HEK293 (cell line): ENCODE measurements at regions not wholly inside any gene's neighbourhood (a gene's known extent, or its start where the extent isn't known, plus 50 kb on each side); places are given as distances from the start of the nearest gene placed in this dataset.

Experiments
- CTCF ChIA-PET: fragments of 350-600 bp; formaldehyde crosslinking; extraction: SDS; loops from one replicate; lab custom pipeline; 2021; ENCODE audit warnings: antibody characterized with exemption; lab: Yijun Ruan, JAX
- POLR2A ChIA-PET: fragments of 300-600 bp; formaldehyde crosslinking; extraction: SDS; loops from one replicate; lab custom pipeline; 2020; ENCODE audit warnings: antibody characterized with exemption, inconsistent platforms; lab: Yijun Ruan, JAX
- H3K27ac ChIP-seq: fragments of 200-500 bp; sonication (Bioruptor generic); 2 replicates; pipeline ENCODE4 v1.5.1; 2014; ENCODE audit warnings: low read depth, low read length, control low read depth, inconsistent platforms; ENCODE audit errors: extremely low read depth
- H3K36me3 ChIP-seq, 2 experiments: fragments of 200-500 bp in 1 of 2; sonication (Bioruptor generic) in 1 of 2; 1 replicate in 1 of 2; 2 replicates in 1 of 2; pipeline ENCODE4 v1.5.1; 2014 to 2017; ENCODE audit warnings: inconsistent platforms in 2 of 2, low read length in 2 of 2; ENCODE audit not compliant: control insufficient read depth in 2 of 2, insufficient read depth in 1 of 2
- H3K4me1 ChIP-seq: fragments of 200-500 bp; sonication (Bioruptor generic); 2 replicates; pipeline ENCODE4 v1.5.1; 2014; ENCODE audit warnings: mild to moderate bottlenecking, low read length, inconsistent platforms; ENCODE audit not compliant: control insufficient read depth, insufficient read depth
- H3K4me3 ChIP-seq: 2 replicates; pipeline ENCODE4 v1.5.1; 2011; ENCODE audit warnings: low read depth, mild to moderate bottlenecking, control low read depth, low read length, moderate library complexity
- H3K9me3 ChIP-seq: fragments of 200-500 bp; sonication (Bioruptor generic); 2 replicates; pipeline ENCODE4 v1.5.1; 2014; ENCODE audit warnings: low read depth, low read length, inconsistent platforms; ENCODE audit not compliant: control insufficient read depth, insufficient read depth
- GFI1B ChIP-seq: fragments of 450-650 bp; formaldehyde crosslinking; IDR thresholded peaks from 2 replicates; pipeline ENCODE4 v1.5.1; 2016; ENCODE audit warnings: missing biosample characterization, missing genetic modification characterization
- KLF16 ChIP-seq: fragments of 450-650 bp; formaldehyde crosslinking; IDR thresholded peaks from 2 replicates; pipeline ENCODE4 v1.5.1; 2017; ENCODE audit warnings: missing biosample characterization, missing genetic modification characterization
- PBX3 ChIP-seq: sonication (generic); formaldehyde crosslinking; IDR thresholded peaks from 2 replicates; pipeline ENCODE4 v1.8.1; 2022; ENCODE audit warnings: mild to moderate bottlenecking, moderate library complexity, missing genetic modification reagents
- REPIN1 ChIP-seq: fragments of 450-650 bp; formaldehyde crosslinking; IDR thresholded peaks from 2 replicates; pipeline ENCODE4 v1.5.1; 2017; ENCODE audit warnings: missing biosample characterization, missing genetic modification characterization, low read depth
- SCRT1 ChIP-seq: fragments of 450-650 bp; formaldehyde crosslinking; IDR thresholded peaks from 2 replicates; pipeline ENCODE4 v1.5.1; 2016; ENCODE audit warnings: missing biosample characterization, missing genetic modification characterization, borderline replicate concordance
- SCRT2 ChIP-seq: fragments of 450-650 bp; formaldehyde crosslinking; IDR thresholded peaks from 2 replicates; pipeline ENCODE4 v1.5.1; 2016; ENCODE audit warnings: missing biosample characterization, missing genetic modification characterization
- SP3 ChIP-seq: fragments of 450-650 bp; formaldehyde crosslinking; IDR thresholded peaks from 2 replicates; pipeline ENCODE4 v1.5.1; 2016; ENCODE audit warnings: missing biosample characterization, missing genetic modification characterization
- TRIM28 ChIP-seq: IDR thresholded peaks from 2 replicates; pipeline ENCODE4 v1.6.1; 2011; ENCODE audit warnings: low read length, control low read depth, borderline replicate concordance
- ZBTB10 ChIP-seq: fragments of 450-650 bp; formaldehyde crosslinking; IDR thresholded peaks from 2 replicates; pipeline ENCODE4 v1.5.1; 2016; ENCODE audit warnings: missing biosample characterization, missing genetic modification characterization
- ZBTB26 ChIP-seq: fragments of 450-650 bp; formaldehyde crosslinking; optimal IDR thresholded peaks from 2 replicates; pipeline ENCODE3; 2016; ENCODE audit warnings: missing biosample characterization, mild to moderate bottlenecking, missing genetic modification characterization
- ZBTB6 ChIP-seq: fragments of 450-650 bp; formaldehyde crosslinking; IDR thresholded peaks from 2 replicates; pipeline ENCODE4 v1.5.1; 2017; ENCODE audit warnings: missing biosample characterization, missing genetic modification characterization
- ZNF112 ChIP-seq: fragments of 450-650 bp; formaldehyde crosslinking; IDR thresholded peaks from 2 replicates; pipeline ENCODE4 v1.5.0; 2017; ENCODE audit warnings: missing biosample characterization, missing genetic modification characterization
- ZNF18 ChIP-seq: fragments of 450-650 bp; formaldehyde crosslinking; IDR thresholded peaks from 2 replicates; pipeline ENCODE4 v1.5.1; 2016; ENCODE audit warnings: missing biosample characterization, missing genetic modification characterization
- ZNF362 ChIP-seq: fragments of 450-650 bp; formaldehyde crosslinking; IDR thresholded peaks from 2 replicates; pipeline ENCODE4 v1.5.1; 2016; ENCODE audit warnings: missing biosample characterization, missing genetic modification characterization
- ZNF416 ChIP-seq: fragments of 450-650 bp; formaldehyde crosslinking; IDR thresholded peaks from 2 replicates; pipeline ENCODE4 v1.5.1; 2016; ENCODE audit warnings: missing biosample characterization, missing genetic modification characterization
- ZNF529 ChIP-seq: fragments of 450-650 bp; formaldehyde crosslinking; IDR thresholded peaks from 2 replicates; pipeline ENCODE4 v1.5.1; 2017; ENCODE audit warnings: missing genetic modification characterization, missing biosample characterization; ENCODE audit not compliant: insufficient replicate concordance
- ZNF560 ChIP-seq: fragments of 450-650 bp; formaldehyde crosslinking; IDR thresholded peaks from 2 replicates; pipeline ENCODE4 v1.5.1; 2017; ENCODE audit warnings: missing biosample characterization, missing genetic modification characterization, borderline replicate concordance
- ZNF664 ChIP-seq: fragments of 450-650 bp; formaldehyde crosslinking; IDR thresholded peaks from 2 replicates; pipeline ENCODE4 v1.5.1; 2016; ENCODE audit warnings: missing biosample characterization, missing genetic modification characterization
- ZNF704 ChIP-seq: fragments of 450-650 bp; formaldehyde crosslinking; IDR thresholded peaks from 2 replicates; pipeline ENCODE4 v1.5.1; 2016; ENCODE audit warnings: missing biosample characterization, missing genetic modification characterization
- ZNF785 ChIP-seq: fragments of 450-650 bp; formaldehyde crosslinking; IDR thresholded peaks from 2 replicates; pipeline ENCODE4 v1.5.1; 2016; ENCODE audit warnings: missing biosample characterization, missing genetic modification characterization
- ZSCAN4 ChIP-seq: fragments of 450-650 bp; formaldehyde crosslinking; IDR thresholded peaks from 2 replicates; pipeline ENCODE4 v1.5.1; 2017; ENCODE audit warnings: missing biosample characterization, missing genetic modification characterization
- ZSCAN5A ChIP-seq: fragments of 450-650 bp; formaldehyde crosslinking; IDR thresholded peaks from 2 replicates; pipeline ENCODE4 v1.5.1; 2016; ENCODE audit warnings: missing biosample characterization, missing genetic modification characterization

GRCh38 chr4:38357546-38357945, 306.5 kb upstream of the KLF3 start (continued):
- no peak for TF ChIP-seq ZBTB10
- TF ChIP-seq ZNF560 (tag by site-specific recombination), result no peak

GRCh38 chr4:38359113-38359512, 304.9 kb upstream of the KLF3 start:
- Histone ChIP-seq H3K4me1 (no peaks in the 10 kb centered on the region), H3K4me3 (no peak overlapping the region), H3K27ac (no peak overlapping the region), H3K9me3 (no peaks in the 10 kb centered on the region), H3K36me3 (no peaks in the 10 kb centered on the region)
- TF ChIP-seq ZNF529 (tag by site-specific recombination) (no peak), SCRT1 (tag by site-specific recombination) (no peak), SP3 (no peak), KLF16 (tag by site-specific recombination) (no peak), ZNF704 (tag by site-specific recombination) (no peak), ZNF416 (no peak), PBX3 (no peak), ZNF362 (tag by site-specific recombination) (no peak), ZBTB6 (tag by site-specific recombination) (no peak), ZNF785 (no peak), SCRT2 (tag by site-specific recombination) (no peak)
- POLR2A ChIA-PET, result no interaction called here
- CTCF ChIA-PET, result no interaction called here

- no peak overlapping the region for H3K27ac ChIP-seq
- ChIA-PET CTCF (no interaction called here), POLR2A (no interaction called here)
- no peaks in the 10 kb centered on the region for H3K9me3 ChIP-seq
- no peaks in the 10 kb centered on the region for H3K36me3 ChIP-seq
- no peak overlapping the region for H3K4me3 ChIP-seq
- no peaks in the 10 kb centered on the region; the same call in 1 of the 2 replicates for H3K4me1 ChIP-seq
- TF ChIP-seq TRIM28, result no peak
- no peak for TF ChIP-seq ZBTB26 (tag by site-specific recombination)
- no peak for TF ChIP-seq ZNF112 (tag by site-specific recombination)
- TF ChIP-seq ZNF664, result no peak
- TF ChIP-seq ZNF18 (tag by site-specific recombination), result no peak
- no peak for TF ChIP-seq ZSCAN4 (tag by site-specific recombination)
- TF ChIP-seq REPIN1, result no peak
- TF ChIP-seq GFI1B (tag by site-specific recombination), result no peak
- no peak for TF ChIP-seq ZSCAN5A (tag by site-specific recombination)
Observed at GRCh38 chr4:38360201-38360600, 303.8 kb upstream of the KLF3 start.
